SK-N-SH treated with all-trans-retinoic acid at 6 μM for 48 hours (cell line): ENCODE measurements at regions not wholly inside any gene's neighbourhood (a gene's known extent, or its start where the extent isn't known, plus 50 kb on each side); places are given as distances from the start of the nearest gene placed in this dataset.

ENCODE experiments used
- CREB5 ChIP-seq: fragments of 250-450 bp; sonication (Bioruptor Pico); IDR thresholded peaks from 2 replicates; pipeline ENCODE4 v1.5.1; 2020; ENCODE audit warnings: low read depth, mild to moderate bottlenecking, moderate library complexity
- ESRRG ChIP-seq: fragments of 250-450 bp; sonication (Bioruptor Pico); IDR thresholded peaks from 2 replicates; pipeline ENCODE4 v1.6.1; 2021; ENCODE audit warnings: mild to moderate bottlenecking
- OSR1 ChIP-seq: fragments of 250-450 bp; sonication (Bioruptor Pico); IDR thresholded peaks from 2 replicates; pipeline ENCODE4 v1.8.0; 2022; ENCODE audit warnings: moderate library complexity, mild to moderate bottlenecking, inconsistent platforms
- PATZ1 ChIP-seq: fragments of 250-450 bp; sonication (Bioruptor Pico); IDR thresholded peaks from 2 replicates; pipeline ENCODE4 v1.8.0; 2020; ENCODE audit warnings: mild to moderate bottlenecking, moderate library complexity, borderline replicate concordance
- POU6F1 ChIP-seq: fragments of 250-450 bp; sonication (Bioruptor Pico); IDR thresholded peaks from 2 replicates; pipeline ENCODE4 v1.8.0; 2021; ENCODE audit warnings: low read depth, mild to moderate bottlenecking, moderate library complexity, borderline replicate concordance
- ZFP30 ChIP-seq: fragments of 450-650 bp; formaldehyde crosslinking; IDR thresholded peaks from 2 replicates; pipeline ENCODE4 v1.5.0; 2022; ENCODE audit warnings: mild to moderate bottlenecking, moderate library complexity

GRCh38 chr1:229943148-229943714, 123.8 kb upstream of the GALNT2 start:
- no peak for TF ChIP-seq ZFP30 (CRISPR knock-in tag)
- no peak for TF ChIP-seq OSR1 (CRISPR knock-in tag)
- no peak; the same call in 1 of the 2 replicates for TF ChIP-seq POU6F1
- TF ChIP-seq PATZ1 (CRISPR knock-in tag): no peak
- TF ChIP-seq CREB5 (CRISPR knock-in tag): peak; percentile 83; the same call in 1 of the 2 replicates
- TF ChIP-seq ESRRG (CRISPR knock-in tag): peak; percentile 82
